C4-2B (cell line): ENCODE measurements at regions not wholly inside any gene's neighbourhood (a gene's known extent, or its start where the extent isn't known, plus 50 kb on each side); places are given as distances from the start of the nearest gene placed in this dataset.

Experiments
- CTCF ChIP-seq: fragments of 450-650 bp; conservative IDR thresholded peaks from 2 replicates; pipeline ENCODE4 v1.5.1; 2017; ENCODE audit warnings: mild to moderate bottlenecking
- ZFX ChIP-seq: fragments of 450-650 bp; IDR thresholded peaks from 2 replicates; pipeline ENCODE4 v1.6.1; 2017

- no peak for TF ChIP-seq CTCF
- no peak for TF ChIP-seq ZFX
Measured at GRCh38 chrX:121110536-121110935, 63.1 kb downstream of the GLUD2 start.
